ENCODE measurements at regions not wholly inside any gene's neighbourhood (a gene's known extent, or its start where the extent isn't known, plus 50 kb on each side); places are given as distances from the start of the nearest gene placed in this dataset.

- no peak for DNase-seq
Observed at GRCh38 chr2:48145845-48146452, 168.5 kb upstream of the FOXN2 start.

GRCh38 chr2:48146552-48146951, 167.9 kb upstream of the FOXN2 start:
- no peak for DNase-seq

DNA sequence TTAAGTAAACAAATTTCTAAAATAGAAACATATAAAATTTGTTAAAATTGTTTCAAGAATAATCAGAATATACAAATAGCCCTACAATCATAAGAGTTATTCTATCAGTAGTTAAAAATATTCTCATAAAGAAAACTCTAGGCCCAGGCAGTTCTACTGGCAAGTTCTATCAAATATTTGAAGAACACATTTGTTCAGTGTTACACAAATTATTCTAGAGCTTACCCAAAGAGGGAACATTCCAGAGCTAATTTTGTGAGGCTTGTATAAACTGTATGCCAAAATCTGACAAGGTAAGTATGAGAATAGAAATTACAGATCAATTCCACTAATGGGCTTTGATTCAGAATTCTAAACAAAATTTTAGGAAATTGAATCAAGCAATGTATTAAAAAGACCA, 166.8 kb upstream of the FOXN2 start:
- no peak for DNase-seq

- DNase-seq: no peak
Observed at GRCh38 chr2:48148841-48149430, 165.5 kb upstream of the FOXN2 start.

- no peak for DNase-seq
Observed at GRCh38 chr2:48157150-48157549, 157.3 kb upstream of the FOXN2 start.

- no peak for DNase-seq
Observed at GRCh38 chr2:48161628-48162027, 152.9 kb upstream of the FOXN2 start.

- no peak for DNase-seq
Observed at GRCh38 chr2:48162742-48163141, 151.7 kb upstream of the FOXN2 start.

- DNase-seq: no peak
Observed at GRCh38 chr2:48165070-48165753, 149.3 kb upstream of the FOXN2 start.

DNA sequence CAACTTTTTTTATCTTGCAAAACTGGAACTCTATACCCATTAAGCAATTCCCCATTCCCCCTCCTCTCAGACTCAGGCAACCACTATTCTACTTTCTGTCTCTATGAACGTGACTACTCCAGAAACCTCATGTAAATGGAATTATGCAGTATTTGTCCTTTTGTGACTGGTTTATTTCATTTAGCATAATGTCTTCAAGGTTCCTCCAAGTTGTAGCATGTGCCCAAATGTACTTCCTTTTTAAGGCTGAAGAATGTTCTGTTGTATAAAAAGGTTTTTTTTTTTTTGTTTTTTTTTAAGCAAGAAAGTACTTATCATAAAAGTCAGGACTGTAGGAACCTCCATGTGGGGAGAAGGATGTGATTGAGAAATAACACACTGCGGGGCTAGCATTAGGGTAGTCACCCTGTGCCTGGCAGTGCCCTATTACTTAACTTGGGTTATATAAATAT, 145.3 kb upstream of the FOXN2 start:
- no peak for DNase-seq

- DNase-seq: no peak
Observed at GRCh38 chr2:48170281-48170680, 144.2 kb upstream of the FOXN2 start.

GRCh38 chr2:48173141-48173540, 141.3 kb upstream of the FOXN2 start:
- DNase-seq: no peak

GRCh38 chr2:48174503-48174902, 140.0 kb upstream of the FOXN2 start:
- DNase-seq: no peak

- DNase-seq: peak; percentile 8
Observed at GRCh38 chr2:48175254-48175653, 139.2 kb upstream of the FOXN2 start.

DNA sequence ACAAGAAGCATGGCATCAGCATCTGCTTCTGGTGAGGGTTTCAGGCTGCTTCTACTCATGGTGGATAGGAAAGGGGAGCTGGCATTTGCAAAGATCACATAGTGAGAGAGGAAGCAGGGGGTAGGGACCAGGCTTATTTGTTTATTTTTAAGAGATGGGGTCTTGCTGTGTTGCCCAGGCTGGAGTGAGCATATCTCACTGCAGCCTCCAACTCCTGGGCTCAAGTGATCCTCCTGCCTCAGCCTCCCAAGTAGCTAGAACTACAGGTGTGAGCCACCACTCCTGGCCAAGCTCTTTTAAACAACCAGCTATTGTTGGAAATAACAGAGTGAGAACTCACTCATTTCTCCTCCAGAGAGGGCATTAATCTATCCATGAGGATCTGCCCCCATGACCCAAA, 138.8 kb upstream of the FOXN2 start:
- no peak for DNase-seq

DNA sequence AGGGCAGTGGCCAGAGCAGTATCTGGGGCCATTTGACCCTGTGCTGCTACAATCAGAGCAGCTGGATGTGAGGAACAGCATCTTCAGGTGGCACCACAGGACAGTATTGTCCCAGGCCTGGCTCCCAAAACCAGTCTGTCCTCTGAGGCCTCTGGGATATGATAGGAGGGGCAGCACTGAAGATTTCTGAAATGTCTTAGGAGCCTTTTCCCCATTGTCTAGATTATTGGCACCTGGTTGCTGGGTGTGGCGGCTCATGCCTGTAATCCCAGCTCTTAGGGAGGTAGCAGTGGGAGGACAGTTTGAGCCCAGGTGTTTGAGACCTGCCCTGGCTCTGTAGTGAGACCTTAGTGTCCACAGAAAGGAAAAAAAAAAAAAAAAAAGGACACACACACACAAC, 137.6 kb upstream of the FOXN2 start:
- DNase-seq: no peak

DNA sequence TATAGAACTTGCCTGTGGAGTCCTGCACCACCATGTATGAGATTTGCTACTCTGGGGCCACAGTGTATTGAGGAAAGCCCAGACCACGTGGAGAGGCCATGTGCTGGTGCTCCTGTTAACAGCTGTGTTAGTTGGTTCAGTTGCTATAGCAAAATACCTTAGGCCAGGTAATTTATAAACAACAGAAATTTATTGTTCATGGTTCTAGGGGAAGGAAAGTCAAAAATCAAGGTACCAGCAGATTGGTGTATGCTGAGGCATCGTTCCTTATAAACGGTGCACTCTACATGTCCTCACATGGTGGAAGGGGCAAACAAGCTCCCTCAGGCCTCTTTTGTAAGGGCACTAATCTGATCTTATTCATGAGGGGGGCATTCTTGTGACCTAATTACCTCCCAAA, 135.9 kb upstream of the FOXN2 start:
- DNase-seq: no peak

GRCh38 chr2:48180557-48180956, 133.9 kb upstream of the FOXN2 start:
- DNase-seq: no peak

- no peak for DNase-seq
Observed at GRCh38 chr2:48183276-48183675, 131.2 kb upstream of the FOXN2 start.

DNA sequence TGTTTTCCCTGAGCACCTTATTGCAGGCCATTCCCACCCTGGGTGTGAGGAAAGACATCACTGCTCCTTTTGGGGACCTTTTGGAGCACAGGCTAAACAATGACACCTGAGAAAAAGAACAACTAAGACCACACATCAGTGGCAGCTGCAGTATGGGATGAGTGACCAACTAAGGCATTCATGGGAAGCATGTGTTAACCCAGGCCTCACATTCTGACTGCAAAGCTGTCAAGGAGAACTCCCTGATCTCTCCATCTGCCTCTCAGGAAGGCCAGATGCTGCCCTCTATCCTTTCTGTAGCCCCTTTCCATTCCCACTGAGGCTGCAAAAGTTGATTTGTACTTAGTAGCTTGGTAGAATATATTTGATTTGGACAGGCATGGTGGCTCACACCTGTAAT, 130.5 kb upstream of the FOXN2 start:
- no peak for DNase-seq

DNA sequence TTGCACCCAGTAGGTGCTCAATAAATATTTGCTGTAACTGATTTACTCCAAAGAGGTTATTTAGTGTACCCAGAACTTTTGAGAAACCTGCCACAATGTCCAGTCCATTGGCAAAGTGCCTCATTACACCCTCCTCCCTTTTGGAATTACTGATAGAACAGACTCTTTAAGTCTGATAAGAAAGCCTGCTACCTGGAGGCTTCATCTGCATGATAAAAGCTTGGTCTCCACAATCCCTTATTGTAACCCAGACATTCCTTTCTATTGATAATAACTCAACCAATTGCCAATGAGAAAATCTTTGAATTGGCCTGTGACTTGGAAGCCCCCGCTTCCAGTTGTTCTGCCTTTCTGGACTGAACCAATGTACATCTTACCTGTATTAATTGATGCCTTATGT, 127.0 kb upstream of the FOXN2 start:
- DNase-seq: no peak

DNA sequence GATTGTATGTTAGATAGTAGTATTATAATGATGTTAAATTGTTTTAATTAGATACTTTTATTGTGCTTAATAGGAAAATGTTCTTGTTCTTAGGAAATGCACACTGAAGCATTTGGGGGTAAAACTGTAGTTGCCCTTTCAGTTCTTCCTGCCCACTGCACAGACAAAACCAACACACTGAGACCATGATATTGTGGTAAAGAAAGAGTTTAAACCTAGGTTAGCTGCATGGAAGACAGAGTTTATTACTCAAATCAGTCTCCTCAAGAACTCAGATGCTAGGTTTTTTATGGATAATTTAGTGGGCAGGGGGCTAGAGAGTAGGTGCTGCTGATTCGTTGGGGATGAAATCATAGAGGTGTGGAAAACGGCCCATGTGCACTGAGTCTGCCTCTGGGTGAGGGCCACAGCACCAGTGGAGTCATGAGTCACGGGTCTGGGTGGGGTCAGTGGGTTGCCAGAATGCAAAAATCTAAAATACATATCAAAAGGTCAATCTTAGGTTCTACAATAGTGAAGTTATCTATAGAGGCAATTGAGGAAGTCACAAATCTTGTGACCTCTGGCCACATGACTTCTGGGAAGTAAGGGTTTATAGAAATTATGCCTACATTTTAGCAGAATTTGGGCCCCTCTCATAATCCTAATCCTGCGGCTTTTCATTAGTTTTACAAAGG, 124.8 kb upstream of the FOXN2 start:
- DNase-seq: no peak

DNA sequence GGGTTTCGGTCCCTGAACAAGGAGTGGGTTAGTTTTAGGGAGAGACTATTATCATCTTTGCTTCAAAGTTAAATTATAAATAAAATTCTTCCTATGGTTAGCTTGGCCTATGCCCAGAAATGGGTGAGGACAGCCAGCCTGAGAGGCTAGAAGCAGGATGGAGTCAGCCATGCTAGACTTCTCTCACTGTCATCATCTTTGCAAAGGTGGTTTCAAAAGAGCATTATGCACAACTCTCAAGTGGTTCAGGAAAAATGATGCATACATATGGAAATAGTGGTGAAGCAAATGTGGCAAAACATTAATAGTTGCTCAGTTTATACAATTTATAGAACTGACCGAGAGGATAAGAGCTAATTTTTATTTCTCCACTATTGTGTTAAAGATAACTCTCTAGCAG, 124.3 kb upstream of the FOXN2 start:
- no peak for DNase-seq

GRCh38 chr2:48194641-48195040, 119.8 kb upstream of the FOXN2 start:
- no peak for DNase-seq

- DNase-seq: no peak
Observed at GRCh38 chr2:48195169-48195568, 119.3 kb upstream of the FOXN2 start.
